ENCODE measurements at regions not wholly inside any gene's neighbourhood (a gene's known extent, or its start where the extent isn't known, plus 50 kb on each side); places are given as distances from the start of the nearest gene placed in this dataset.

DNA sequence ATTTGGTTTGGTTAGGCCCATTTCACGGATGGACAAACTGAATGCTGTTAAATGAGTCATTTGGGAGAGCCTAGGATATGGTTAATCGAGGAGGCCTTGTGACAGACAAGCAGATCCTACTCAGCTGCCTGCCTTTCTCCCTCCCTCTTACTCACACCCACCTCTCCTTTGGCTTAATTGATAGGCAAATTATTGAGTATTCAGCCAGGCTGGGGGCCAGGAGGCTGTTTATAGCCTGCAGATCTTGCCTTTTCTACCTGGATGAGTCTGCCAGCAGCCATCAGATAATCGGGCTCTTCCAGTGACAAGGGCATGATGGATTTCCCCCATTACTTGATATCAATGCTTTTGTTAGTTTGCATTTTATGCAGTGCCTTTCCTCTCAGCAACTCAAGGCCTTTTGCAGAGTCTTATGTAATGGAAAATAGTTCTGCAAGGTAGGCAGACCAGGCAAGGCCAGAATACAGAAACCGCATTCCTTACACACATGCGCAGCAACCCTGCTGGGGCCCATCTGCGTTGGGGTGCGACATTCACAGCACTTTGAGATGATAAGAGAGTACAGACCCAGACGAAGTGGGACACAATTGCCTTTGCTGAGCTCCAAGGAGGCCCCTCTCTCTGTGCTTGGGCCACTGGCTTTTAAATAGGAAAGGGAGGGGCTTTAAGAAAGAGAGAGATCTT, 96.2 kb upstream of the ATP6AP2 start:
- DNase-seq = no peak

DNA sequence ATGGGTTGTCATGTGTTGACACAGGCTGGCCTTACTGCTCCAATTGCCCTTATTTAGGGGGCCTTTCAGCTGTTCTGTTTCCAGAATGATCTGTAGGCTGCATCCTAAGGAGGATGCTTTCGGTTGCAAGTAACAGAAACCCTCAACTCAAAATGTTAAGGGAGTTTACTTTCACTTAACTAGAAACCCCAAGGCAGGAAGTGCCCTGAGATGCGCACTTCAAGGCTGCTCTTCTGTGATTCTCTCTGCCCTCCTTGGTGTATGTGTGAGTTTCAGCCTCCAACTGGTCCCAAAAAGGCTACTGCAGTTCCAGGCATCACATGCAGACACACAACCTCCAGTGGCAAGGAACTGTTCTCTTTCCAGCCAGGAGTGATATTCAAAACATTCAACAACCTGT, 97.3 kb upstream of the ATP6AP2 start:
- no peak for DNase-seq

DNA sequence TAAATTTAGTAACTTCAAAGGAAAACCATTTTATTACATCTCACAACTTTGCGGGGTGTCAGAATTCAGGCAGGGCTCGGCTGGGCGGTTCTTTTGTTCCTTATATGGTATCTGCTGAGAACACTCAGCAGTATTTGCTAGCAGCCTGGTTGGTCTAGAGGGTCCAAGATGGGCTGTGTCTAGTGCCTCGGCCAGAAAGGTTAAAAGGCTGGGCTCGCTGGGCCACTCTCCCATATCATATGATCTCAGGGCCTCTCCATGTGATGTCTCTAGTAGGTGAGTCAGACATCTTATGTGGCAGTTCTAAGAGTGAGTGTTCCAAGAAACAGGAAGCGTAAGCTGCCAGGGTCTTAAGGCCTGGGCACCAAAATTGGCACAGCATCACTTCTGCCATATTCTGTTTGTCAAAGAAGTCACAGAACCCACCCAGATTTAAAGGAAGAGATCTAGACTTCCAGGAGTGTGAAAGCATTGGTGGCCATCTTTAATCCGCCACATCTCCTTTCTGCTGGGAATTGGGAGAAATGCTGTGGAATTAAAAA, 100.9 kb upstream of the ATP6AP2 start:
- DNase-seq = no peak

DNA sequence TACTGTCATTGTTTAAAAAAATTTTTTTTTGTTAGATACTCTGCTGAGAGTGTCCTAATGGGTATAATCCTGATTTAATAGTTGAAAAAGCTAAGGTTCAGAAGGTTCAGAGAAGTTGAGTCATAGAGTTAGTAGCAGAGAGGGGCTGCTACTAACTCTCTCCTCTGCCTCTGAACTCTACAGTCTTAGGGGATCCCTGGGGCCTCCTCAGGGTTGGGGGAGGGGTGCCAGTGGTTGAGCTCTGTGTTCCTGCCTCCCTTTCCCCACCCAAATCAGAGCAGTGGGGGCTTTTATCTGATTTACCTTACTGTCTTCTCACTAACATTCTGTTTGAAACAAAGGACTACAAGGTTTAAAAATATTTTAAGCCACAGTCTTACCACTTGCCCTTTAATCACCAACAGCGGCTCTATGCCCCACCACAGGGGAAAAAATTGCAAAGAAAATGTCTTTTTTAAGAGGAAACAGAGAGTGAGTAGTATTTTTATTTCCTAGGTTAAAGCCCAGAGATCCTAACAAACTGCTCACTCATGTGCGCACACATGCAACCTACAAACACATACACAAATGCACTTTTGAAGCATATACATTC, 102.2 kb upstream of the ATP6AP2 start:
- no peak for DNase-seq

DNA sequence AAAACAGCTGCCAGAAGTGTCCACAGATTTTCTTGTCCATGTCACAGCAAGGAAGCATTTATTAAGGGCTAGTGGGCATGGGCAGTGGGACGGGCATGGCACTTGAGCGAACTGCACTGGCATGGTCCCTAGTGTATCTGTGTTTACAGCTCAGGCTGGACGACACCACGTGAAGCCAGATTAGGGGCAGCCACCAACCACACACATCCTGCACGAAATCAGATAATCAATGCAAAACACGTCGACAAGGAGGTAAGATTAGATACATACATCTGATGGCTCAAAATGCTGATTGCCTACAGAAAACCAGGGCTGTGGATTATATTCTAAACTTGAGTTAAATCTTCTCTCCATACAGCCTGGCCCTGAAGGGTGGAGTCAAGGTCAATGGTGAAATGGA, 103.8 kb upstream of the ATP6AP2 start:
- no peak for DNase-seq

DNA sequence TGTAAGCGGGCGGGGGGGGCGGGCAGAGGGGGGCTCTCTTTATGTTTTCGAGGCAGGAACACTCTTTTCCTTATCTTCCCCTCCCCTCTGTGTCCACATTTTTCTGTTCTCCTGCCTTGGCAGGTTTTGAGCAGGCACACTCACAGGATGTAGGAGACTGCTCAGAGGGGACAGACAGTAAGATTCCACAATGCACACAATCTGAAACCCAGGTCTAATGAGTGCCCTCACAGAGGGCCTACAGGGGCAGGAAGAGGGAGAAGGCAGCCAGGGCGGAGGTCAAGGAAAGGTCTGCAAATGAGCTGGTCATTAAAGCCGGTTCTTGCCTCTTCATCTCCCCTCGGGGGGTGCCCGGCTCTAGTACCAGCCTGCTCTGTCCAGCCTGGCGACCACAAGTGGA, 106.1 kb upstream of the ATP6AP2 start:
- DNase-seq = no peak

DNA sequence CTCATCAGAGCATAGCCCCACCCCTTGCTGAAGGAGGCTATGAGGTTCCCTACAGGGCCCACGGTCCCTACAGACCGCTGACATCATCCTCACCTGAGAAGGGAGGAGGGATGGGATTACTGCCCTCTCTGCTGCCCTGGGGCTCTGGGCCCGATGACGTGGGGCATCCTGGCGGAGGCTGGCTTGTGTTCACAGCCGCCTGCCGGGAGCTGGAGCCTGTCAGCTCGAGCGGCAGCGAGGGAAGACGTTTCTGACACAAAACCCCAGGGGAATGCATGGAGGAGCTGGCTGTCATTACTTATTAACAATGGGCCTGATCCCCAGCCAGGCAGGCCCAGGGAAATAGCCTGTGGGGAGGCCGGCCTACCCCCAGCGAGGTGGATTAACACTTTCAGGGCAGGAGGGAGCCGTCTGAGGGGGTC, 106.6 kb upstream of the ATP6AP2 start:
- peak; percentile 77 for DNase-seq

DNA sequence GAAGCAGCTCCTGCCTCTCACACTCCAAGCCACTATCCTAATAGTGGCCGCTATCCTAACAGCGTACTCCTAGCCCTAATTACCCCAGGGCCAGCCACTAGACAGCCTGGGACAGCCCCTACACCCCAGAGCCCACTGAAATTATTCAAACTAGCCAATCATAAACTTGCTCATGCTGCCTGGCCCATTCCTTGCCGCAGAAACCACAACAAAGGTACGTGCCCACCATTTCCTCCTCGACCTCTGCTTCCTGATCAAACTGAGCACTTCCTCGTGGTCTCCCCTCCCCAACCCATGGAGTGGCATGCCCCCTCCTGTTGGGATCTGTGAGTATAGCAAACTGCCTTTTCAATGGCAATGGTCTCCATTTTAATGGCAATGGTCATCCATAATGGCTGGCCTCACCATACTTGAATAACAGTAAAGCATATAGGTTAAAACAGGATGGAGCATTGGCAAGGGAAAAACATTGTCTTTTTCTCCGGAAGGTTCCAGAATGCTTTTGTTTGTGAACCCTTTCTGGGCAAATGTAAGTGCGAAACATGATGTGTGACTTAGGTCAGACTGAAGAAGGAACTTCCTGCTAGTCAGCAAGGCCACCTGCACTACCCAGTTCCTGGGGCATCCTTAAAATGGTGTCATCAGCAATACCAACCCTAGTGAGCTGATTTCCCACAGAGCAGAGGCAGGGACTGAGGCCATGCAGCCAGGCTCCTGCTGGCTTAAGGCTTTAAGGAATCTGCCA, 107.1 kb upstream of the ATP6AP2 start:
- DNase-seq = no peak

DNA sequence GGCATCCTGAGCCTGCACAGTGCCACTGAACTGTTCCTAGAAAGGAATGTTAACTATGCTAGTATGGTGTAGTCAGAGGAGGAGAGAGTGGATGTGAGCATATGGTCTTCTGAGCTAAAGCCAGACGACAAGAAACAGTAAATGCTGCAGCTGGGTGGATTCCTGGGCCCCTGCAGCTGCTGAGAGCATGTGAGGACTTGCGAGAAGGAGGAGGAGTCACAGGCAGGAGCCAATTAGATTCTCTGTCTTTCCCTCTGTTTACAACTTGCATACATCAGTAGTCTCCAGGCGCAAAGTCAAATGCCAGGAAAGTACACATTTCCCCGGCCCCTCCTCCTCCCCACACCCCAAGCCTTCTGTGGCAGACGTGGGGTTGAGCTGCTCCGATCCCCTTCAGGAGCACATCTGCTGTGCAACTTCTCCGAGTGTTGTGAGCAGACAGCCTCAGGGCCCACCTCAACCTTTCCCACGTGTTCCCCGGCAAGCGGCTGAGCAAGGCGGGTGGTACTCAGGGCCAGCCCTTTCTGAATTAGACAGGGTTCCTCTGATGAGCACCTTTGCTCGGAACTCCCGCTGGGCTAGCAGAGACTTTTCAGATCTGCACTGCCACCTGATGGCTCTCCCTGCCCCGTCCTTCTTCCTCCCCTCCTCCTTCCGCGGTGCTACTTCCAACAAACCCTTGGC, 108.7 kb upstream of the ATP6AP2 start:
- DNase-seq = peak; percentile 96

DNA sequence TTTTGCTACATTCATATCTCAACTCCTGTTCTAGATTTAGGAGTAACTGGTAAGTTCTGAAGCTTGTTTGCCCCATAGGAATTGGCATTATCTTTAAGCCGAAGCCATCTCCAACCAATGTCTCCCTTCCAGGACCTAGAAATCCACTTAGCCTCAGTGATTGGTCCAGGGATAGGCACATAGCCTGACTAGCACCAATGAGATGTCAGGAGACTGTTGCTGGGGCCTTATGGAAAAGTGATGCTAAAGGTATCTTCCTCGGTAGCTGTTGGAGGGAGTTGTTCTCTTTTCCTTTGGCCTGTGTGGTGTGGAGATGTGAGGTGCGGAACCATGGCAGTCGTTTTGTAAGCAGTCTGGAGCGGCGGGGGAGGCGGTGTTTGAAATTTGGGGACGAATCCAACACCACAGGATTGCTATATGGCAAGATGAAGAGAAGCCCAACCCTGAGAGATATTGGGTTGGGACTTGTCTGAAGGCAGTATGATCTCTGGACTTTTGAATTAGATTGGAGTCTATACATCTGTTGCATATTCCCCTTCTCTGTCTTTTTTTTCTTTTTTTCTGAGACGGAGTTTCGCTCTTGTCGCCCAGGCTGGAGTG, 109.8 kb upstream of the ATP6AP2 start:
- DNase-seq = no peak

DNA sequence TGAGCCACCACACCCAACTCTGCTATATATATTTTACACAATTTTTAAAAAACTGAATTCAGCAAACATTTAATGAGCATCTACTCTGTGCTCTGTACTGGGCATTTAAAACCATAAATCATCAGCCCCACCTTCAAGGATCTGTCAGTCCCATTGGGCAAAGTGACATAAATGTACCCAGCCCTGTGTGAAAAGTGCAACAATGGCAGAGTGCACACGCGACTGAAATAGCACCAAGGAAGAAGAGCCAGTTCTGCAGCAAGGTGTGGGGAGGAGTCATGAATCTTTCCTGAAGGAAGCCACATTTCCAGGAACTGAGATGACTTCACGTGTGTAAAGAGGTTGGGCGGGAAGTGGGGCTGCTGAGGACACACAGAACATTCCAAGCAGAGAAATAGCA, 111.5 kb upstream of the ATP6AP2 start:
- DNase-seq = no peak

DNA sequence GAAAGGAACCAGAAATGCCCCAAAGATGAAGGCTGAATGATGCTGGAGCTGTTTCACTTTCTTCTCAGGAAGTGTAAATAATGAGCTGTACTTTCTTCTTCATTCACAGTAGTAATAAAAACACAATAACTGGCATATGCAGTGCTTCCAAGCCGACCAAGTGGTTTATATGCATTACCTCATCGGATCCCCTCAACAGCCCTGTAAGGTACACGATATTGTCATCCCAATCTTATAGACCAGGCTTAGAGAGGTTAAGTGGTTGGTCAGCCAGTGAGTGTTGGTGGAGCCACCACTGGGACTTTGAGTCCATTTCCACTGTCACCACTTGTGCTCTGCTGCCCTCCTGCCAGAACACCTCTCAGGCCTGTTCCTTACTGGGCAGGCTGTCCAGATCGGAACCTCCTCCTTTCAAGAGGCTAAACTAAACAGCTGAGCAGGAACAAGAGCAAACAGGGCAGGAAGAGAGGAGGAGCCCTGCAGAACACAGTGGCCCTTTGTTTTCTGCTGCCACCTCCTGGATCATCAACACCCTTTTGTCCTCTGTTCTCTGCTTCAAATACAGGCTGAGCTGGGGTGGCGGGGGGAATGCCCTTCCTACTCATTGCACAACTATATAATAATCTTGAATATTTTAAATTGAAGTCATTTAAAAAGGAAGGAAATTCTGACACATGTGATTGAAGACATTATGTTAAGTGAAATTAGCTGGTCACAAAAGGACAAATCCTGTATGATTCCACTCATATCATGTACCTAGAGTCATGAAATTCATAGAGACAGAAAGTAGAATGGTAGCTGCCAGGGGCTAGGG, 112.5 kb upstream of the ATP6AP2 start:
- DNase-seq = peak; percentile 26

DNA sequence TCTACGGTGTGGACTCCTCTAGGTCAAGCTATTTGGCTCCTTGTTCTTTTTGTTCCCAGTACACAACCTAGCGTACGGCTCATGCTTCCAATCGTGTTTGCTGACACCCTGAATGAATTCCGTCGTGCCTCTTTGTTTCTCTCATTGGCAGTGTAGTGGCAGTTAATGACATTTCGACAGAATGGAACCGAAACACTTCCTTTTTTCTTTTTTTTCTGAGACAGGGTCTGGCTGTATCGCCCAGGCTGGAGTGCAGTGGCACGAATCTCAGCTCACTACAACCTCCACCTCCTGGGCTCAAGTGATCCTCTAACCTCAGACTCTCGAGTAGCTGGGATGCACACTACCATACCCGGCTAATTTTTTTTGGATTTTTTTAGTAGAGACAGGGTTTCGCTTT, 113.3 kb upstream of the ATP6AP2 start:
- DNase-seq = no peak

DNA sequence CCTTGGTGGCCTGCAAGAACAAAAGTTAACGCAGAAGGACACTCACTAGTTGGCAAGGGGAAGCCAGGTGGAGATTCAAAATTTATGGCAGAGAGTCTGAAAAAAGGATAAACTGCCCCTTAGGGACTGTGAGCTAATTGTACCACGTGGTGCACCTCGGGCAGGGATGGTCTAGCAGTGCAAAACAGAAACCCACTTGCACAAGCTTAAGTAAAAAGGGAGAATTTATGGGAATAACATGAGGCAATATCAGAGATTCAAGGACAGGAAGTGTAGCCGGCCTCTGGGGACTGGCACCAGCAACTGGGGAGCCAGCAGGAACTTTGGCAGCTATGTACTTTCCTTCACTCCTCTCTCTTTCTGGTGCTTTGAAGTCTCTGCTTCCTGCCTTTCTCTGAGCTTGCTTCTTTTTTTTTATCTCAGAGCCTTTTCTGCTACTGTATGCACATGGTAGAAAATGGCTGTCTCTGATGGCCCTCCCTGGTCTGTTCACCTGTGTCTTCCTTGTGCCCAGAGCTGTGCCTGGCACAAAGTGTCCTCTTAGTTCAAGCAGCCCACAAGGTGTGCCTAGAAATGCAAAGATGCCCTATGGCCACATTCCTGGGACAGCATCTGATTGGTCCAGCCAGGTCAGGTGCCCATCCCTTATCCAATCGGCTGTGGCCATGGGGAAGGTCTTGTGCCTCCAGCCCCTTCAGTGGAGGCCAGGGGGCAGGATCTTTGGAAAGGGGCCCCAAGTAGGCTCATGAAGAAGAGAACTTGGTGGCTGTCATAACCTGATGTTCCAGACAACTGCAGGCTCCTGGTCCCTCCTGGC, 114.8 kb upstream of the ATP6AP2 start:
- peak; percentile 3 for DNase-seq

DNA sequence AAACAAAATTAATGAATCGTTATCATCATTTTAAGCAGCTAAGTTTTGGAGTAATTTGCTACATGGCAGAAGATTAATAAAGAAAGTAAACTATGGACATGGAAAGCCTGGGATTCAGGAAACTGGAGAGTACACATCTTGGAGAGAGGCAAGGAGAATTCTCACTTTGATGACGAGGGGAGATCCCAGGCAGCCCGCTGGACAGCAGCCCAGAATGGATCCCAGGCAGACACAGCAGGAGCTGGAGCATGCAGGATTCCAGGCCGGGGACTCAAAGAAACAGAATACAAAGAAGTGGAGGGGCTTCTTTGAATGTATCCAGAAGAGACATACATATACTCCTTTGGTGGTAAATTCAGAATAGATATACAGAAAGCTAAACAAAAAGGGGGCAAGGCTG, 118.0 kb upstream of the ATP6AP2 start:
- no peak for DNase-seq

DNA sequence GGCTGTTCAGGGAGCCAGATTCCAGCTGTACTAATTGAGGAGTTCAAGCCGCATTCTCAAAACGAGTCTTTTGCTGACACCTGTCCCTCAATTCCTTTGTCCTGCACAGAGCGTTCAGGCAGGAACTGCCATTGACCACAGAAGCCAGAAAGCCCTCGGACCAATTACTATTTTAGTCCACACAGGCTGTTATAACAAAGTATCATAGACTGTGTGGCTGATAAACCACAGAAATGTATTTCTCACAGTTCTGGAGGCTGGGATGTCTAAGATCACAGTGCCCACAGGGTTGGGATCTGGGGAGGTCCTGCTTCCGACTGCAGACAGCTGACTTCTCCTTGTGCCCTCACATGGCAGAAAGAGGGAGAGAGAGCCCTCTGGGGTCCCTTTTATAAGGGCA, 119.8 kb upstream of the ATP6AP2 start:
- DNase-seq = no peak

DNA sequence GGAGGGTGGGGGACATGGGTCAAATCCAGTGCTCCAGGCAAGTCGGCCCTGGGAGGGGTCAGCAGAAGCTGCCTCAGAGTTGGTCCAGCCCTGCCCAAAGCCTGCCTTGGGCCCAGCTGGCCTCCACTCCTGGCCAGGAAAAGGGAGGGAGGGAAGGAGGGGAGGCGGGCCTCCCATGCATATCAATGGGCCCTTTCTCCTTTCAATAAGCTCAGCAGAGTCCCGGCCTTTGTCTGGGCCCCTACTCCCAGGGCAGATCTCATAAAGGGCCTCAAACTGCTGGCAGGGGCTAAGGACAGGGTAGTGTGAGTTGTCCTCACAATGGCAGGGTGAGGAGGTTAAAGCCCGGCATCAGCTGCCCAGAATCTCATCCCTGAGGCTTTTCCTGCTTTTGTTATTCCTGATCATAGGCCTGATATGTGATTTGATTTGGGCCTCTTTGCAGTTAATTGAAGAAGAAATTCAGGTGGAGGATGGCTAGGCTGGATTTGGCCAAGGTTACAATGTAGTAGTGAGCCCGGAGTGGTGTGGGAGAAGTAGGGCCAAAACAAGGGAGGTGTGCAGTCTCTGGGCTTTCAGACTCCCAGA, 121.1 kb upstream of the ATP6AP2 start:
- DNase-seq = no peak

DNA sequence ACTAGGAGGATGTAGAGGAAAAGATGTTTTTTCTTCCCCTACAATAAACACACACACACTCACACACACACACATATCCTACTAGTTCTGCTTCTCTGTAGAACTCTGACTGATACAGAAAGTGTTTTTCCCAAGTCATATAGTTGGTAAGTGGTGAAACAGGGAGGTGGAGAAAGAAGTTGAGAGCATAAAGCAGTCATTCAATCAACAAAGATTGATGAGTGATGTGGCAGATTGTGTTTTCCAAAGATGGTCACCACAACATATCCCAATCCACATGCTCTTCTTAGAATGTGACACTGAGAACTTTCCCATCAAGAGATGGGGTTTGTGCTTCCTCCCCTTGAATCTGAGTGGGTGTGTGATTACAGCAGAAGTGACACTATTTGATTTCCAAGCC, 123.4 kb upstream of the ATP6AP2 start:
- DNase-seq = no peak

DNA sequence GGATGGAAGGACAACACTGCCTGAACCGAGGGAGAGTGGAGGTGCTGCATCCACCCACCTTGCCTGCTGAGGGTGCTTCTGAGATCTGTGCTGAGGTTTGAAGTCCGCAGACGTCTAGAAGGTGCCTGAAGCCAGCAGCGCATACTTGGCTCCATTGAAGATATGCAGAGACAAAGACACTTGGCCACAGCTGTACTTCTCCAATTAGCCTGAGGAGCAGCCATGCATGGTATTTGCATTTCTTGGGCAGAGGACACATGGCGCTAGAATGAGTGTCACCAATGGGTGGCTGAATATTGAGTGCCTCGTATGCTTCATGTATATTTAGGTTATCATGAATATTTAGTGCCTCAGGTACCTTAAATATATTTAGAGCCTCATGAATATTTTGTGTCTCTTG, 128.7 kb upstream of the ATP6AP2 start:
- DNase-seq = no peak

DNA sequence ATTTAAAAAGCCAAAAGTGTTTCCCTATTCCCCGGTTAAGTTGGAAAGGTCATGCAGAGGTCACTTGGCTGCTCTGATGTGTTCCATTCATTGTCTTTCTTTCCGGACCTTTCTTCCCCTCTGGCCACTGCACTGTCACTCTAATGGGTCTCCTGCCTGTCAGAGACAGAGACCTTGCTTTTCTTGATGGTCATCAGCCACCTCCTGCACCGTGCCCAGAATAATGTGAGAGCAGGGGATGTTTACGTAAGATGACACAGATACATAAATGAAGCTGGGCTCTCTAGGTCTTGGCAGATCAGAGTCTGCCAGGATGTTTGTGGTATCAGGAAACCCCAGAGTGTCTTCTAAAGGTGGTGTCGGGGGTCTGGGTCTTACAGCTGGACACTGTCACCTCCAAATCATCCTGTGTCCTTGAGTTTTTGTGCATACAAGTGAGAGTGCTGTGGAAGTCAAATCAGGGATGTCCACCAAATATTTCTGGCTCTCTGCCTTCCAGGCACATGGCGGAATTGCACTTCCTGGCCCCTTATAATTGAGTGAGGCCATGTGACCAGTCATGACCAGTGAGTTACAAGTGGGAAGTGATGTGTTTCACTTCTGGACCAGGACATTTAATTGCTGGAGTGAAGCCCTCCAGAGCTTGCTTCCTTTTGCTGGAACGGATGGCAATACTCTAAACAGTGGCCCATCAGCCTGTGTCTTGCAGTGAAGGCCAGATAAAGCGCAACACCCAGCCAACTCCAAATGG, 130.6 kb upstream of the ATP6AP2 start:
- no peak for DNase-seq
